ENCODE measurements at regions not wholly inside any gene's neighbourhood (a gene's known extent, or its start where the extent isn't known, plus 50 kb on each side); places are given as distances from the start of the nearest gene placed in this dataset.

- H4K91ac ChIP-seq (ENCODE audit: insufficient read length, low read depth, low read length), result no peak overlapping the region
- no peak overlapping the region for H3K4me3 Mint-ChIP-seq
- H2BK12ac ChIP-seq (ENCODE audit: insufficient read length, low read depth, low read length), result no peak overlapping the region
- no peak overlapping the region for H2BK20ac ChIP-seq (ENCODE audit: low read depth, low read length, poor library complexity, severe bottlenecking)
- H3K27me3 Mint-ChIP-seq (ENCODE audit: low read depth), result peaks cover 2% of the 10 kb centered on the region
- no peak overlapping the region for H3K27ac Mint-ChIP-seq
- H3K27me3 ChIP-seq (ENCODE audit: insufficient read depth, low read length), result no peaks in the 10 kb centered on the region
- H3K9ac ChIP-seq (ENCODE audit: extremely low read depth, insufficient read length, low read length), result no peak overlapping the region
- H2BK5ac ChIP-seq (ENCODE audit: insufficient read length, low read length), result no peak overlapping the region
- no peak overlapping the region for H3K56ac ChIP-seq (ENCODE audit: insufficient read length, low read depth, low read length)
- H4K20me1 ChIP-seq (ENCODE audit: control insufficient read depth, insufficient read depth, insufficient read length), result no peaks in the 10 kb centered on the region
- H4K8ac ChIP-seq (replicated peaks; ENCODE audit: insufficient read length, low read depth, low read length), result no peak overlapping the region
- H2AK5ac ChIP-seq (ENCODE audit: insufficient read length, low read length), result no peak overlapping the region
- no peaks in the 10 kb centered on the region for H3K9me3 Mint-ChIP-seq
- DNase-seq, result no peak
- no CpG with 5 or more reads among the region's 5 CpGs for WGBS (ENCODE audit: extremely low coverage, insufficient read length, low lambda C conversion rate)
- no peak overlapping the region for H3K14ac ChIP-seq (ENCODE audit: insufficient read depth, low read length)
- no peaks in the 10 kb centered on the region for H3K79me2 ChIP-seq (ENCODE audit: insufficient read depth, low read length)
- H3K23ac ChIP-seq (ENCODE audit: insufficient read length, low read depth, low read length), result no peak overlapping the region
- H3K36me3 Mint-ChIP-seq (ENCODE audit: insufficient read depth in 1 of 3, low read depth in 3 of 3), result no peaks in the 10 kb centered on the region
- no peaks in the 10 kb centered on the region for H3K9me3 ChIP-seq (ENCODE audit: control insufficient read depth, low read depth, low read length)
- H4K5ac ChIP-seq (ENCODE audit: insufficient read length, low read depth, low read length), result no peak overlapping the region
- H3T11ph ChIP-seq (ENCODE audit: low read length), result no peak overlapping the region
- no peaks in the 10 kb centered on the region for H3K23me2 ChIP-seq (ENCODE audit: insufficient read length, low read depth, low read length, poor library complexity, severe bottlenecking)
- no peak for TF ChIP-seq CTCF (conservative IDR thresholded peaks at IDR 0.05)
- no peak overlapping the region for H3K18ac ChIP-seq (ENCODE audit: insufficient read length, low read depth, low read length)
- no peaks in the 10 kb centered on the region for H3K79me1 ChIP-seq (ENCODE audit: insufficient read depth, low read depth, low read length, poor library complexity, severe bottlenecking)
- H2BK120ac ChIP-seq (ENCODE audit: low read depth, low read length, poor library complexity, severe bottlenecking), result no peak overlapping the region
- no peak overlapping the region for H2BK15ac ChIP-seq (ENCODE audit: low read depth, low read length)
- H3K4me1 Mint-ChIP-seq, result 0 out of 4 replicates have a peak, but pooled peaks cover 3% of the 10 kb centered on the region in 2 experiments
- H3K4me2 ChIP-seq (ENCODE audit: insufficient read depth, insufficient read length, low read length), result no peak overlapping the region
- H3K4me1 ChIP-seq (ENCODE audit: insufficient read depth, low read length), result no peaks in the 10 kb centered on the region
- H3K27ac ChIP-seq (ENCODE audit: insufficient read length, low read depth, low read length), result no peak overlapping the region
- no peak overlapping the region for H3K4ac ChIP-seq (ENCODE audit: low read depth, low read length)
- H2AFZ ChIP-seq (ENCODE audit: low read length), result no peak overlapping the region
Observed at GRCh38 chr4:173761938-173762337, 231.9 kb upstream of the HAND2 start.
